Natural killer cell (primary cell): ENCODE measurements at regions not wholly inside any gene's neighbourhood (a gene's known extent, or its start where the extent isn't known, plus 50 kb on each side); places are given as distances from the start of the nearest gene placed in this dataset.
"Not testable (repeated sequence)": the region's sequence is repeated elsewhere in the genome, so short reads cannot be mapped to it uniquely, and the experiment has no call there.

Experiments used
- ATAC-seq, 3 donors: fragments of 150-1000 bp in 2 of 3; fragments of 200-7000 bp in 1 of 3; cut with Tn5 transposase; 1 replicate in 1 of 3; 2 replicates in 2 of 3; pipeline ENCODE4 v1.10.0; 2021; ENCODE audit warnings: mild to moderate bottlenecking in 2 of 3, moderate library complexity in 2 of 3
- DNase-seq, 2 donors: peaks; one replicate each; pipeline versions ENCODE4 v3.0.0 to v3.0.0-alpha.2; 2013 to 2021; ENCODE audit warnings: mixed read lengths in 1 of 2
- H3K27ac ChIP-seq: one replicate; pipeline ENCODE4 v1.5.1; 2013; ENCODE audit warnings: mild to moderate bottlenecking, low read length
- H3K27me3 ChIP-seq: one replicate; pipeline ENCODE4 v1.6.1; 2013; ENCODE audit warnings: low read length; ENCODE audit not compliant: control insufficient read depth, insufficient read depth
- H3K36me3 ChIP-seq: one replicate; pipeline ENCODE4 v1.6.1; 2013; ENCODE audit warnings: low read length; ENCODE audit not compliant: control insufficient read depth, insufficient read depth
- H3K4me1 ChIP-seq: one replicate; pipeline ENCODE4 v1.6.1; 2013; ENCODE audit warnings: low read length; ENCODE audit not compliant: control insufficient read depth, insufficient read depth
- H3K4me3 ChIP-seq: one replicate; pipeline ENCODE4 v1.5.1; 2013; ENCODE audit warnings: low read length
- H3K9me3 ChIP-seq: one replicate; pipeline ENCODE4 v1.6.1; 2013; ENCODE audit warnings: low read length; ENCODE audit not compliant: control insufficient read depth, insufficient read depth
- H3K27ac Mint-ChIP-seq, 2 donors: one replicate each; pipeline ENCODE4 v1.8.0; 2022; ENCODE audit warnings: mild to moderate bottlenecking in 2 of 2, mixed read lengths in 2 of 2, moderate library complexity in 1 of 2
- H3K27me3 Mint-ChIP-seq, 2 donors: one replicate each; pipeline ENCODE4 v1.8.0; 2022; ENCODE audit warnings: low read depth in 2 of 2, mixed read lengths in 2 of 2
- H3K36me3 Mint-ChIP-seq: one replicate; pipeline ENCODE4 v1.8.0; 2022; ENCODE audit warnings: mixed read lengths
- H3K4me1 Mint-ChIP-seq, 2 donors: one replicate each; pipeline ENCODE4 v1.8.0; 2022; ENCODE audit warnings: mixed read lengths in 2 of 2
- H3K4me3 Mint-ChIP-seq: one replicate; pipeline ENCODE4 v1.8.0; 2022; ENCODE audit warnings: mild to moderate bottlenecking, moderate library complexity, mixed read lengths
- H3K9me3 Mint-ChIP-seq, 2 donors: one replicate each; pipeline ENCODE4 v1.8.0; 2022; ENCODE audit warnings: mixed read lengths in 2 of 2
- WGBS: methylation state at CpG from one replicate; pipeline ENCODE4 v1.1.7; 2013; ENCODE audit warnings: missing lambda C conversion rate; ENCODE audit not compliant: insufficient coverage; 5-methylcytosine and 5-hydroxymethylcytosine counted together
- intact Hi-C: fragments of 100-400 bp; cut with micrococcal nuclease; formaldehyde crosslinking; loops from one replicate; pipeline ENCODE4 v1.14.2; 2022
- TF ChIP-seq, protein P1 (sequence below): fragments of 200-600 bp; IDR thresholded peaks from one replicate; pipeline ENCODE4 v1.8.0; 2022; ENCODE audit warnings: antibody characterized with exemption

DNA sequence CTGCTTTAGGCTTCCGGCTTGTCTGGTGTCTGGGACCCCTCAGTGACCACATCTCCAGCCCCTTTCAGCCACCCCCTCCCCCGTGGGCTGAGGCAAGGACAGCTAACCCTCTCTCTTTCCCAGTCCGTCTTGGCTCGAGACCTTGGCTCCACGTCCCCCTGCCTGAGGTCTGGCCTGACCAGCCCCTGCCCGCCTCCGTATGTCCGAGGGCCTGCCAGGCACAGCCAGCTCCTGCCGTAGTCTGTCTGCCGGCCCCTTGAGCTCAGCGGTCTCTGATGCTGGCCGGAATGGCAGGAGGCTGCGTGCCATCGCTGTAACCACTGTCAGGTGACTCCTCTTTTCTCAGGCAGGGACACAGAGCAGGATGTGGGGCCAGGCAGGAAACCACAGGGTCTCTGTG lies 73.3 kb upstream of the LRPAP1 start:
- no peaks in the 10 kb centered on the region for H3K27me3 Mint-ChIP-seq
- H3K9me3 Mint-ChIP-seq, result peaks cover 0 to 7% of the 10 kb centered on the region in 2 donors
- no peak overlapping the region for H3K27ac Mint-ChIP-seq
- no peaks in the 10 kb centered on the region for H3K4me1 ChIP-seq
- H3K27me3 ChIP-seq, result no peaks in the 10 kb centered on the region
- TF ChIP-seq, protein P1, sequence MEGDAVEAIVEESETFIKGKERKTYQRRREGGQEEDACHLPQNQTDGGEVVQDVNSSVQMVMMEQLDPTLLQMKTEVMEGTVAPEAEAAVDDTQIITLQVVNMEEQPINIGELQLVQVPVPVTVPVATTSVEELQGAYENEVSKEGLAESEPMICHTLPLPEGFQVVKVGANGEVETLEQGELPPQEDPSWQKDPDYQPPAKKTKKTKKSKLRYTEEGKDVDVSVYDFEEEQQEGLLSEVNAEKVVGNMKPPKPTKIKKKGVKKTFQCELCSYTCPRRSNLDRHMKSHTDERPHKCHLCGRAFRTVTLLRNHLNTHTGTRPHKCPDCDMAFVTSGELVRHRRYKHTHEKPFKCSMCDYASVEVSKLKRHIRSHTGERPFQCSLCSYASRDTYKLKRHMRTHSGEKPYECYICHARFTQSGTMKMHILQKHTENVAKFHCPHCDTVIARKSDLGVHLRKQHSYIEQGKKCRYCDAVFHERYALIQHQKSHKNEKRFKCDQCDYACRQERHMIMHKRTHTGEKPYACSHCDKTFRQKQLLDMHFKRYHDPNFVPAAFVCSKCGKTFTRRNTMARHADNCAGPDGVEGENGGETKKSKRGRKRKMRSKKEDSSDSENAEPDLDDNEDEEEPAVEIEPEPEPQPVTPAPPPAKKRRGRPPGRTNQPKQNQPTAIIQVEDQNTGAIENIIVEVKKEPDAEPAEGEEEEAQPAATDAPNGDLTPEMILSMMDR, result no peak
- 82% methylated on average over 14 of the region's 14 CpGs for WGBS
- intact Hi-C loops, result no loop called here
- no peak overlapping the region for H3K27ac ChIP-seq
- no peak overlapping the region for H3K4me3 Mint-ChIP-seq
- no peak overlapping the region for H3K4me3 ChIP-seq
- DNase-seq, result no peak
- ATAC-seq, result no peak
- peaks cover 4% of the 10 kb centered on the region for H3K9me3 ChIP-seq
- H3K4me1 Mint-ChIP-seq, result no peaks in the 10 kb centered on the region
- H3K36me3 ChIP-seq, result no peaks in the 10 kb centered on the region
- no peaks in the 10 kb centered on the region for H3K36me3 Mint-ChIP-seq

DNA sequence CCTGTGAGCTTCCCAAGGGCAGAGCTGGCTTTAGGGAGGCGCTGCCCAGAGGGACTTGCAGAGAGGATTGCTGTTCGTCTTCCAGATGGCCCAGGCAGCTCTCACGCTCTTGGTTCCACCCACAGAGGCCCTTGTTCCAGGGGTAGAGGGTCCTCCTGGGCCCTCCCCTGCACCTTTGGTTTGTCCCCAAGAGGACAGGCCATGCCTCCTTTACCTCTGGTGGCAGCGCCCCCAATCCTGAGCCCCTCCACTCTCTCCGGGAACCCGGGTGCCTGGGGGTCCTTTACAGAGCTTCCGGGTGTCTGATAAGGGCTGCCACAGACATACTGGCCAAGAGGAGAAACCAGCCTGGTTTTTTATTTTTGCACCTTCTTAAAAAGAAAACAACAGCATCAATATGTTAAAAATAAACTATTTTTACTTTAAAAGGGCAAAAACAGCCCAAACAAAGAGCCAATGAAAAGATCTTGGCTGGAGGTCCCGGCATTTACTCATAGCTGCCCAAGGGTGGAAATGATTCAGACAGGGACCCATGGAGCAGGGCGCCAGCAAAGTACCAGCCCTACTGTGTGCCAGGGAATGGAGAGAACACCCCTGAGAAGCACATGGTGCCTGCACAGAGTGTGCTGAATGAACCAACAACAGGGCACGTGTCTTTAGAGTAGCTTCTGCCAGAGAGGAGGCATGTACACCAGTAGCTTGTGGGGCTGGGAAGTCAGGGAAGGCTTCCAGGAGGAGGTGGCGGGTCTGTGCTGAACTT lies 70.8 kb upstream of the LRPAP1 start:
- H3K27ac Mint-ChIP-seq, H3K4me1 Mint-ChIP-seq, H3K27me3 Mint-ChIP-seq, DNase-seq, H3K4me1 ChIP-seq, H3K36me3 Mint-ChIP-seq, H3K4me3 ChIP-seq, H3K4me3 Mint-ChIP-seq, intact Hi-C loops, ATAC-seq, H3K27ac ChIP-seq, H3K9me3 Mint-ChIP-seq, H3K27me3 ChIP-seq, H3K36me3 ChIP-seq, H3K9me3 ChIP-seq: not testable (repeated sequence)
- WGBS, result 79% methylated on average over 11 of the region's 11 CpGs

DNA sequence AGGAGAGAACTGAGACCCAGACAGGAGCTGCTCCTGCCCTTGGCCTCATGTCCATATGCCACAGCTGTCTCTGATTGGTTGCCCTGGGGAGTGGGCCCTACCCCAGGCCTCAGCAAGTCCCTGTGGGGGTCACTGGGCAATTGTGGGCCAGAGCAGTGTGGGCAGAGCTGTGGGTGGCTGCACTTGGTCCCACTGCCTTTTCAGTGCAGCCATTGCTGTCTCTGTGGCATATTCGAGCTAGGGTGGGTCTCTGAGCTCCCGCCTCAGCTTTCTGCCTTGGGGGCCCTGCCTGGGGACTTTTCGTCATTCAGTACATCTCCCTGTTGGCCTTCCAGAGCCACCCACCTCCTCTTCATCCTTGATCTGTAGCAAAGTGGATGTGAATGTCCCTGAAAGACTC lies 69.8 kb upstream of the LRPAP1 start:
- no peak for ATAC-seq
- peaks cover 4% of the 10 kb centered on the region for H3K9me3 ChIP-seq
- Mint-ChIP-seq H3K9me3 (no peaks in the 10 kb centered on the region), H3K27ac (no peak overlapping the region), H3K4me1 (no peaks in the 10 kb centered on the region), H3K27me3 (no peaks in the 10 kb centered on the region), H3K4me3 (no peak overlapping the region), H3K36me3 (no peaks in the 10 kb centered on the region)
- no peaks in the 10 kb centered on the region for H3K27me3 ChIP-seq
- no peak for DNase-seq
- intact Hi-C loops, result no loop called here
- TF ChIP-seq, protein P1, result no peak
- no peak overlapping the region for H3K4me3 ChIP-seq
- H3K36me3 ChIP-seq, result no peaks in the 10 kb centered on the region
- WGBS, result 95% methylated on average over 3 of the region's 3 CpGs
- H3K27ac ChIP-seq, result no peak overlapping the region
- H3K4me1 ChIP-seq, result no peaks in the 10 kb centered on the region

DNA sequence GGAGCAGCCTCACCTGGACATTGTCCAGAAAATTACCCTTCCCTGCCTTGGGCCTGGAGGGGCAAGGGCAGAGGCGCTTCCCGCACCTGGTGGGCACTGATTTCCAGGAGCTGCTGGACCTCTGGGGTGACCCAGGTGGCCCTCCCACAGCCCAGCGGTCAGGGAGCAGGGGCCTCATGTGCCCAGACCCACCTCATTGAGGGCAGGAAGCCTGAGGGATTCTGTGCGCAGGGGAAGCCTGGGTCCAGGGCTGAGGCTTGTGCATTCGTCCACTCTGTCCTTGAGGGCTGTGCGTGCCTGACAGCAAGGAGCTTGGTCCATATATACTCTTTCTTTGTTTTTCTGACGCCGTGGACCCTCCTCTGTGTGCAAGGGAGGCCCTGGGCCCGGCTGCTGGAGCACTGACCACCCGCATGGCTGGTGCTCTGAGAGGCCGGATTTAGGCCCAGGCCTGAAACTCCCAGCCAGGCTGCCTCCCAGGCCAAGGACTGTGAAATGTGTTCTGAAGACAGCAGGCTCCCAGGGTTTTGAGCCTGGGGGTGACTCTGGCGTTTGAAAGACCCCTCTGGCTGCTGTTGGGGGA lies 69.0 kb upstream of the LRPAP1 start:
- H3K4me1 Mint-ChIP-seq, ATAC-seq: not testable (repeated sequence)

More for the DNA sequence above, 69.0 kb upstream of the LRPAP1 start:
- H3K9me3 Mint-ChIP-seq, H3K4me1 ChIP-seq, H3K36me3 Mint-ChIP-seq, H3K9me3 ChIP-seq, H3K27ac ChIP-seq, H3K27me3 Mint-ChIP-seq, DNase-seq, H3K27me3 ChIP-seq, H3K4me3 Mint-ChIP-seq, H3K4me3 ChIP-seq, intact Hi-C loops, H3K36me3 ChIP-seq, H3K27ac Mint-ChIP-seq: not testable (repeated sequence)
- 88% methylated on average over 12 of the region's 12 CpGs for WGBS
